NCI-H2171 (cell line): ENCODE measurements at regions not wholly inside any gene's neighbourhood (a gene's known extent, or its start where the extent isn't known, plus 50 kb on each side); places are given as distances from the start of the nearest gene placed in this dataset.

Experiments
- DNase-seq: peaks from one replicate; lab custom pipeline; 2025; lab: John Stamatoyannopoulos, UW

DNA sequence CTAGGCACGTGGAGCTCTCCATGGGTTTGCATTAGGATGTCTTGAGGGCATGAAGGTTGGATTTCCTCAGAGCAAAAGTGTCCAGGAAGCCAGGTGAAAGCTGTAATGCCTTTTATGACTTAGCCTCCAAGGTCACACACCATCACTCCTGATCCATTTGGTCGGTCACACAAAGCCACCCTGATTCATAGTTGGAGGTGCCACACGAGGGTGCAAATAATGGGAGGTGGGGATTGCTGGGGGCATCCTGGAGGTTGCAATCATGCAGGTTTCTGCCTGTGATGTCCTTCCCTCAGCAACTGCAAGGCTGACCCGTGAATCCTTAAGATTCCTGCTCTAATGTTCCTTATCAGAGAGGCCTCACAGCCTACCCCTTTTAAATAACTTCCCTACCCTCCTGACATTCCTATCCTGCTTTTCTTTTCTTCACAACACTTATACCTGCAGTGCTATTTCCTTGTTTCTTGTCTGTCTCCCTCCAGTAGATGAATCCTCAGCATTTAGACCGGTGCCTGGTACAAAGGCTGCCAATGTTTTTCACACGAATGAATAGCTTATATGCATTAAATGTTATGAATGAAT, 97.1 kb downstream of the LIPG start:
- no peak for DNase-seq

DNA sequence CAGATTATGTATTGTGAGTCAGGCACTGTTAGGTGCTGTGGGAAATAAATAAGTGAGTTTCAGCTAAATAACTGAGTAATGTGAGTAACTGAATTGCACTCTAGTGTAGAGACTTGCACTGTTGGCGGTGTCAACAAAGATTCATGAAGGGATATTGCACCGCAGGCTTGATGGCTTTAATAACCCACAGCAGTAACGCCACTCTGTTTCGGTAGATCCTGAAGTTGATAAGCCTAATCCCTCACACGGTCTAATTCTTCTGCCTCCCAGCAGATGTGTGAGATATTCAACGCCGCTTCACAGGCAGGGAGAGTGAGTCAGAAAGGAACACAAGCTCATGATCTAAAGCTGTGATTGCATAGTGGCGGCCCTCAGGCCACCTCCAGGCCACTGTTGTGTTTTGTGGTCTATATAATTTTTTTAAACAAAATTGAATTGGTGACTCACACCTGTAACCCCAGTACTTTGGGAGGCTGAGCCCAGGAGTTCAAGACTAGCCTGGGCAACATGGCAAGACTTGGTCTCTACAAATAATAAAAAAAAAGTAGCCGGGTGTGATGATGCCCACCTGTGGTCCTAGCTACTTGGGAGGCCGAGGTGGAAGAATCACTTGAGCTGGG, 94.3 kb downstream of the LIPG start:
- DNase-seq: no peak

DNA sequence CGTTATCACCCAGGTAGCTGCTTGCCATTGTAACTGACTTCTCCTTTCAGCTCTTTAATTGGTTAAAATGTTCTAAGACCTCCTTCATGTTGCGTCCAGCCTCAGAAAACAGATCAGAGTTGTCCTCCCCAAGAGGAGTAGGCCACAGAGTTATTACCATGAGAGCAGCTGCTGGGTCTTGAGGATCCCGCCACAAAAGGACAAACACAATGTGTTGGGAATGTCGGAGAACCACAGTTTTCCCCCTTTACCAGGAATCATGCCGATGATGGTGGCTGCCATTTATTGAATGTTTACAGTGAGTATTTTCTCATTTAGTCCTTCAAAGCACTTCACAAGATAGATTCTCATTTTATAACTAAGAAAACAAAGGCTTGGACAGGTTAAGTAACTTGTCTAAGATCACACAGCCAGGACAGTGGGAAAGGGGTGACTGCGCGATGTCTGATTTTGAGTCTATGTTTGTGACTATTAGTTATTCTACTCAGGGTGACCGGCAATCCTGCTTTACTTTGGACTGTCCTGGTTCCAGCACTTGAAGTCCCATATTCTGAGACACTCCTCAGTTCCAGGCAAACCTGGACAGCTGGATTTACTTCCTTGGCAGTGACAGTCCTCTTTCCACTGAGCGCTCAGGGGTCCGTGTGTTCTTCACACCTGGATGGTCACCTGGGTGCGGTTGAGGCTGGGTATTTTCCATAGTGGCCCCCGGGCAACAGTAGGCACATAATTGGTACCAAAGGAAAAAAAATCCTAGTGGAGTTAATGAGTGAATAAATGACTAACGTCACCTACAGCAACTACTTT, 93.6 kb downstream of the LIPG start:
- no peak for DNase-seq

DNA sequence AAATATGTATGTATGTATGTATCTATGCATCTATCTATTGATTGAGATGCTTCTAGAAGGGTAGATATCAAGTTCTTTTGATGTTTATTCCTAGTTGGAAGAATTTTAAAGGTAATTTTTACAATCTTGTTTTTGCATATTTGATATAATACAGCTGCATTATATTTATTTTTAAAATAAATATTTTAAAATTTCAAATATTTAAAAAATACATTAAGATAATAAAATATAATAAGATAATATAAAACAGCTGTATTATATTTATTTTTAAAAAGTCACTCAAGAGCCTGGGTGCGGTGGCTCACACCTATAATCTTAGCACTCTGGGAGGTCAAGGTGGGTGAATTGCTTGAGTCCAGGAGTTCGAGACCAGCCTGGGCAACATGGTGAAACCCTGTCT, 92.5 kb downstream of the LIPG start:
- DNase-seq: no peak

DNA sequence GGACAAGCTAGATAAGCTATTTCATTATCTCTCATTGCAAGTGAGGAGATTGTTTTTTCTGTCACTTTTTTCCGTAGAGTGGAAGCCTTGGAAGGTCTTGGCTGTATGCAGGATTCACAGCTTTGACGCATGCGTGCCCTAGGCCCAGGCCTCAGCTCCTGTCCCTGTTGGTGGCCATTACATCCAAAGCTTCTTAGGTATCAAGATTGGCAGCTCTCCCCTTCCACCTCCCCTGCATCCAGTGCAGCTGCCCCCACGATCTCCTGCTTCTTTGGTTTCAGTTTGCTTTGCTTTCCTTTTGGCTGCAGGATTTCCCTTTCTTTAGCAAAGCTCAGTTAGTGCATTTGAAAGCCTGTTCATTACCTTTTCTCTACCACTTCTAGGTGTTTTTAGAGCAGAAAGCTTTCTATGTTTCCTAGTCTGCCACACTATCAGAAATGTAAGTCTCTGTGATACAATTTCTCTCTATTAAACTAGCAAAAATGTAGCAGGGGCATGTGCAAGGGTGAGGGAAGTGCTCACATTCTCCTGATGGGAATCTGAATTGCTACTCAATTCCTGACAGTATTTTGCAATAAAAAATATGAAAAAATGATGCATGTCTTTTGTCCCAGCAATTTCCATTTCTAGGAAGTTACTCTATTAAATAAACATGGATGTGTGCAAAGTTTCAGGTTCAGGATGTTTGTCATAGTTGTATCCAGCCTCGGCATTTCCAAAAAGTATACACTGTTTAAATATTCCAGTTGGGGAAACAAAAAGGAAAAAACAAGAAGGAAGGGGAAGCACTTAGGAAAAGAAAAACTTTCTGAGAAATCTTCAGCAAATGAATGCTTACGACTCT, 91.2 kb downstream of the LIPG start:
- DNase-seq: no peak

DNA sequence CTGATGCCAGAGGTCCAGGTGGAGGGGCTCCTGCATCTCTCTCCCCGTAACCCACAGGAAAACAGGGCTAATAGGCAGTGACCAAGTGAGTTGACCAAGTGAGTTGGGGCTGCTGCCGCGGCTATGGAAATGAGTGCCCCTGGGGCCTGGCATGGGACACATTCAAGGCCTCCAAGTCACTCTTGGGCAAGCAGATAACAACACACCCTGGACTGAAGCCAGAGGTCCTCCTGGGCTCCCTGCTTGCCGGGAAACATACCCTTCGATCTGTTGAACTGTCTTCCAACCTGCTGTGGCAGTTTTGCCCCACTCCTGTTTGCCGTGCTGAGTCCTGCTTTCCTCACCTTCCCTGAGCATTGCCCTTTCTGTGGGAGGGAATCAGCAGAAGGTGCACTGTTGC, 89.2 kb downstream of the LIPG start:
- DNase-seq: no peak

DNA sequence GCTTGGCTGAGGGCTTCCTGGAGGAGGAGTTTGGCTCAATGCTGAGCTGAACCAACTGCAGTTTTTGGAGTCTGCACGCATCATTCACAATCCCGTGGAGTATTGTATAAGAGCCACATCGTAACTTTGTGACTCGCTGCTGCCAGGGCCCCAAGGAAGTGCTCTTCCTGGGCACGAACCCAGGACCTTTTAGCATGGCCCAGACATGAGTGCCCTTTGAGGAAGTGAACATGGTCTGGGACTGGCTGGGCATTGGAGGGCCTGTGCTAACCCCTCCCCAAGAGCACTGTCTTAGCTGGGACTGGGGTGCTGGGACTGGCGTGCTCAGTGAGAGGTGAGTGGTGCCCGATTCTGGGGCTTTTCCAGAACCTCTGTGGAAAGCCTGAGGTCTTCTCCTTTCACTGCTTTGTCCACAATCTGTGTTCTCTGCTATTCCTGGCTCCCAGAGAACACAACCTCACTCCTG, 88.6 kb downstream of the LIPG start:
- no peak for DNase-seq

DNA sequence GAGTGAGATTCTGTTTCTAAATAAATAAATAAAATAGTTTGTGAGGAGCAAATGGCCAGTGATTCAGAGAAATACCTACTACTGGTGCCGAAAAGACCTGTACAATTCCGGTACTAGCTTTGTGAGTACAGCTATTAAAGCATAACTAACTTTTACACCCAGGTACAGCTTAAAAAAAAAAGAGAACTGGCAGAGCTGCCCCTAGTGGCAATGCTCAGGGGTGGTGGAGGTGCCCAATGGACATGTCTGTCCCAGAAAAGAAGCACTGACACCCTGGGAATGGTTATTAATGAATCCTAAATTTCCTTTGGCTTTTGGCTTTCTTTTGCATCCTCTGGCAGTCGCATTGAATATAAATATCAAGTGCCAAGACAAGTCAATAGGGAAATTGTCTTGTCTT, 87.0 kb downstream of the LIPG start:
- DNase-seq: no peak
